Hepatocyte (in vitro differentiated cells): ENCODE measurements at regions not wholly inside any gene's neighbourhood (a gene's known extent, or its start where the extent isn't known, plus 50 kb on each side); places are given as distances from the start of the nearest gene placed in this dataset.

Source experiments
- CTCF ChIP-seq: fragments of 200-600 bp; sonication (generic); IDR thresholded peaks from 2 replicates; pipeline ENCODE4 v1.5.1; 2016; ENCODE audit warnings: antibody characterized with exemption, mild to moderate bottlenecking; ENCODE audit not compliant: poor library complexity
- EZH2 ChIP-seq: fragments of 200-600 bp; sonication (generic); IDR thresholded peaks from 2 replicates; pipeline ENCODE4 v1.6.1; 2016; ENCODE audit warnings: antibody characterized with exemption, mild to moderate bottlenecking, borderline replicate concordance

GRCh38 chr6:72551470-72551869, 70.4 kb upstream of the KCNQ5 start:
- TF ChIP-seq CTCF (no peak), EZH2 (no peak)
